Natural killer cell (primary cell): ENCODE measurements at regions not wholly inside any gene's neighbourhood (a gene's known extent, or its start where the extent isn't known, plus 50 kb on each side); places are given as distances from the start of the nearest gene placed in this dataset.

Source experiments
- ATAC-seq, 3 donors: fragments of 150-1000 bp in 2 of 3; fragments of 200-7000 bp in 1 of 3; cut with Tn5 transposase; 1 replicate in 1 of 3; 2 replicates in 2 of 3; pipeline ENCODE4 v1.10.0; 2021; ENCODE audit warnings: mild to moderate bottlenecking in 2 of 3, moderate library complexity in 2 of 3
- DNase-seq, 2 donors: peaks; one replicate each; pipeline versions ENCODE4 v3.0.0 to v3.0.0-alpha.2; 2013 to 2021; ENCODE audit warnings: mixed read lengths in 1 of 2
- H3K27ac ChIP-seq: one replicate; pipeline ENCODE4 v1.5.1; 2013; ENCODE audit warnings: mild to moderate bottlenecking, low read length
- H3K27me3 ChIP-seq: one replicate; pipeline ENCODE4 v1.6.1; 2013; ENCODE audit warnings: low read length; ENCODE audit not compliant: control insufficient read depth, insufficient read depth
- H3K36me3 ChIP-seq: one replicate; pipeline ENCODE4 v1.6.1; 2013; ENCODE audit warnings: low read length; ENCODE audit not compliant: control insufficient read depth, insufficient read depth
- H3K4me1 ChIP-seq: one replicate; pipeline ENCODE4 v1.6.1; 2013; ENCODE audit warnings: low read length; ENCODE audit not compliant: control insufficient read depth, insufficient read depth
- H3K4me3 ChIP-seq: one replicate; pipeline ENCODE4 v1.5.1; 2013; ENCODE audit warnings: low read length
- H3K9me3 ChIP-seq: one replicate; pipeline ENCODE4 v1.6.1; 2013; ENCODE audit warnings: low read length; ENCODE audit not compliant: control insufficient read depth, insufficient read depth
- H3K27ac Mint-ChIP-seq, 2 donors: one replicate each; pipeline ENCODE4 v1.8.0; 2022; ENCODE audit warnings: mild to moderate bottlenecking in 2 of 2, mixed read lengths in 2 of 2, moderate library complexity in 1 of 2
- H3K27me3 Mint-ChIP-seq, 2 donors: one replicate each; pipeline ENCODE4 v1.8.0; 2022; ENCODE audit warnings: low read depth in 2 of 2, mixed read lengths in 2 of 2
- H3K36me3 Mint-ChIP-seq: one replicate; pipeline ENCODE4 v1.8.0; 2022; ENCODE audit warnings: mixed read lengths
- H3K4me1 Mint-ChIP-seq, 2 donors: one replicate each; pipeline ENCODE4 v1.8.0; 2022; ENCODE audit warnings: mixed read lengths in 2 of 2
- H3K4me3 Mint-ChIP-seq: one replicate; pipeline ENCODE4 v1.8.0; 2022; ENCODE audit warnings: mild to moderate bottlenecking, moderate library complexity, mixed read lengths
- H3K9me3 Mint-ChIP-seq, 2 donors: one replicate each; pipeline ENCODE4 v1.8.0; 2022; ENCODE audit warnings: mixed read lengths in 2 of 2
- CTCF ChIP-seq: fragments of 200-600 bp; IDR thresholded peaks from one replicate; pipeline ENCODE4 v1.8.0; 2022; ENCODE audit warnings: antibody characterized with exemption
- WGBS: methylation state at CpG from one replicate; pipeline ENCODE4 v1.1.7; 2013; ENCODE audit warnings: missing lambda C conversion rate; ENCODE audit not compliant: insufficient coverage; 5-methylcytosine and 5-hydroxymethylcytosine counted together
- intact Hi-C: fragments of 100-400 bp; cut with micrococcal nuclease; formaldehyde crosslinking; loops from one replicate; pipeline ENCODE4 v1.14.2; 2022

- Mint-ChIP-seq H3K27me3 (no peaks in the 10 kb centered on the region), H3K4me1 (no peaks in the 10 kb centered on the region), H3K4me3 (no peak overlapping the region), H3K27ac (no peak overlapping the region), H3K36me3 (no peaks in the 10 kb centered on the region), H3K9me3 (peaks cover 5 to 7% of the 10 kb centered on the region in 2 donors)
- Histone ChIP-seq H3K27ac (no peak overlapping the region), H3K4me3 (no peak overlapping the region), H3K4me1 (no peaks in the 10 kb centered on the region), H3K27me3 (no peaks in the 10 kb centered on the region), H3K36me3 (no peaks in the 10 kb centered on the region), H3K9me3 (no peaks in the 10 kb centered on the region)
- ATAC-seq = no peak
- intact Hi-C loops = no loop called here
- no peak for TF ChIP-seq CTCF
- WGBS = 87% methylated on average over 6 of the region's 6 CpGs
- DNase-seq = no peak
These were observed 117.8 kb upstream of the PRICKLE2 start for GRCh38 chr3:64342940-64343688.

- no peak for TF ChIP-seq CTCF
- 76% methylated on average over 1 of the region's 1 CpG for WGBS
These were observed 116.0 kb upstream of the PRICKLE2 start for GRCh38 chr3:64341296-64341695.

GRCh38 chr3:64340641-64341101, 115.4 kb upstream of the PRICKLE2 start:
- DNase-seq (no peak), ATAC-seq (no peak)
- H3K36me3 Mint-ChIP-seq = no peaks in the 10 kb centered on the region
- no peak overlapping the region for H3K27ac ChIP-seq
- TF ChIP-seq CTCF = no peak
- no peaks in the 10 kb centered on the region for H3K27me3 ChIP-seq
- no peaks in the 10 kb centered on the region for H3K4me1 Mint-ChIP-seq
- intact Hi-C loops = no loop called here
- no peaks in the 10 kb centered on the region for H3K9me3 Mint-ChIP-seq
- no peaks in the 10 kb centered on the region for H3K27me3 Mint-ChIP-seq
- H3K9me3 ChIP-seq = no peaks in the 10 kb centered on the region
- no peak overlapping the region for H3K4me3 Mint-ChIP-seq
- H3K4me1 ChIP-seq = no peaks in the 10 kb centered on the region
- H3K27ac Mint-ChIP-seq = no peak overlapping the region
- WGBS = 95% methylated on average over 11 of the region's 11 CpGs
- no peak overlapping the region for H3K4me3 ChIP-seq
- no peaks in the 10 kb centered on the region for H3K36me3 ChIP-seq

More at GRCh38 chr3:64341296-64341695, 116.0 kb upstream of the PRICKLE2 start:
- peaks cover 4% of the 10 kb centered on the region in 2 donors for H3K9me3 Mint-ChIP-seq
- Histone ChIP-seq H3K36me3 (no peaks in the 10 kb centered on the region), H3K9me3 (no peaks in the 10 kb centered on the region), H3K4me1 (no peaks in the 10 kb centered on the region), H3K27me3 (no peaks in the 10 kb centered on the region), H3K27ac (no peak overlapping the region), H3K4me3 (no peak overlapping the region)
- no peak overlapping the region for H3K4me3 Mint-ChIP-seq
- H3K36me3 Mint-ChIP-seq = no peaks in the 10 kb centered on the region
- DNase-seq = no peak
- H3K27me3 Mint-ChIP-seq = no peaks in the 10 kb centered on the region
- intact Hi-C loops = no loop called here
- no peaks in the 10 kb centered on the region for H3K4me1 Mint-ChIP-seq
- H3K27ac Mint-ChIP-seq = no peak overlapping the region
- ATAC-seq = no peak

- no peak overlapping the region for H3K27ac ChIP-seq
- no peaks in the 10 kb centered on the region for H3K36me3 ChIP-seq
- Mint-ChIP-seq H3K4me3 (no peak overlapping the region), H3K27ac (no peak overlapping the region), H3K27me3 (no peaks in the 10 kb centered on the region), H3K36me3 (no peaks in the 10 kb centered on the region), H3K4me1 (no peaks in the 10 kb centered on the region), H3K9me3 (peaks cover 0 to 2% of the 10 kb centered on the region in 2 donors)
- no peaks in the 10 kb centered on the region for H3K4me1 ChIP-seq
- DNase-seq = no peak
- 100% methylated on average over 1 of the region's 3 CpGs for WGBS
- no peaks in the 10 kb centered on the region for H3K27me3 ChIP-seq
- no peak overlapping the region for H3K4me3 ChIP-seq
- intact Hi-C loops = no loop called here
- TF ChIP-seq CTCF = no peak
- ATAC-seq = no peak
- H3K9me3 ChIP-seq = no peaks in the 10 kb centered on the region
These were observed 111.2 kb upstream of the PRICKLE2 start for GRCh38 chr3:64336488-64336887.
